ENCODE measurements at regions not wholly inside any gene's neighbourhood (a gene's known extent, or its start where the extent isn't known, plus 50 kb on each side); places are given as distances from the start of the nearest gene placed in this dataset.

DNA sequence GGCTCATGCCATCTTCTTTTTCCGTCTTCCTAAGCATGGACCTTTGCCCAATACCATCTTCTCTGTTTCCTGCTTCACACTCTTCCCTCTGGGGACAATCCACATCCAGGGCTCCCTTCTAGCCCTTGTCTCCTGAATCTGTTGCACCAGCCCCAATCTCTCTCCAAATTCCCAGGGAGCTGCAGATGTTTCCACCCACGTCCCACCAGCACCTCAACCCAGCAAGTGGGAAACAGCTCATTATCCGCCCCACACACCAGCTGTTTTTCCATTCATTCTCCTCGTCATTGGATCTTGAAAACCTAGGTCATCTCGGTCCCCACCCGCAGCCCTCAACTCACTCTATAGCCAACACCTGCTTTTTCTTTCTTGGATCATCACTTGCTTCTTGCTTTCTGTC is 185.0 kb upstream of the CDYL start:
- TF ChIP-seq, protein P1, sequence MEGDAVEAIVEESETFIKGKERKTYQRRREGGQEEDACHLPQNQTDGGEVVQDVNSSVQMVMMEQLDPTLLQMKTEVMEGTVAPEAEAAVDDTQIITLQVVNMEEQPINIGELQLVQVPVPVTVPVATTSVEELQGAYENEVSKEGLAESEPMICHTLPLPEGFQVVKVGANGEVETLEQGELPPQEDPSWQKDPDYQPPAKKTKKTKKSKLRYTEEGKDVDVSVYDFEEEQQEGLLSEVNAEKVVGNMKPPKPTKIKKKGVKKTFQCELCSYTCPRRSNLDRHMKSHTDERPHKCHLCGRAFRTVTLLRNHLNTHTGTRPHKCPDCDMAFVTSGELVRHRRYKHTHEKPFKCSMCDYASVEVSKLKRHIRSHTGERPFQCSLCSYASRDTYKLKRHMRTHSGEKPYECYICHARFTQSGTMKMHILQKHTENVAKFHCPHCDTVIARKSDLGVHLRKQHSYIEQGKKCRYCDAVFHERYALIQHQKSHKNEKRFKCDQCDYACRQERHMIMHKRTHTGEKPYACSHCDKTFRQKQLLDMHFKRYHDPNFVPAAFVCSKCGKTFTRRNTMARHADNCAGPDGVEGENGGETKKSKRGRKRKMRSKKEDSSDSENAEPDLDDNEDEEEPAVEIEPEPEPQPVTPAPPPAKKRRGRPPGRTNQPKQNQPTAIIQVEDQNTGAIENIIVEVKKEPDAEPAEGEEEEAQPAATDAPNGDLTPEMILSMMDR (IDR thresholded peaks at IDR 0.05; ENCODE audit: low read depth, low read length), result no peak
- TF ChIP-seq POLR2A (IDR thresholded peaks at IDR 0.05; ENCODE audit: extremely low read depth, insufficient read length), result no peak
